Fibroblast of villous mesenchyme (primary cell): ENCODE measurements at regions not wholly inside any gene's neighbourhood (a gene's known extent, or its start where the extent isn't known, plus 50 kb on each side); places are given as distances from the start of the nearest gene placed in this dataset.

ENCODE experiments used
- DNase-seq: peaks from one replicate; pipeline ENCODE4 v3.0.0-alpha.2; 2010; ENCODE audit warnings: low read depth
- H3K4me3 ChIP-seq: 2 replicates; pipeline ENCODE4 v1.5.1; 2011; ENCODE audit warnings: low read depth, mild to moderate bottlenecking, low read length
- TF ChIP-seq, protein P1 (sequence below): IDR thresholded peaks from 2 replicates; pipeline ENCODE4 v1.5.1; 2012; ENCODE audit warnings: low read depth, mild to moderate bottlenecking, low read length; ENCODE audit not compliant: insufficient read depth

DNA sequence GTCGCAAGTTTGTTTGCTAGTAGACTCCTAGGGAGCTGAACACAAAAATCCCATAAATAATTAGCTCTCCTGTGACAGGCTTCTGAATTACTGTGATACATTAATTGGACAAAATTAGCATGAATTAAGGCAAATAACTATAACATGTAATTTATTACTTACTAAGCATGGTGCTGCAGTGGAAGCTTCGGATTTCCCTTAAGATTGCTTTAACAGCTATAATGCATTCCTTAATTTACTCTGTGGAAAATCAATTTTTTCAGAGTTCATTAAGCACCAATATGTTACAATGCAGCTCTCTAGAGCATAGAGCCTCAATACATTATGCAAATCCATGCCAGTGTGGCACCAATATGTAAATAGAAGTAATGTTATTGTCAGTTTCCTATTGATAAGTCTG lies 201.5 kb downstream of the MDFIC start:
- H3K4me3 ChIP-seq = no peak overlapping the region
- DNase-seq = no peak
- TF ChIP-seq, protein P1, sequence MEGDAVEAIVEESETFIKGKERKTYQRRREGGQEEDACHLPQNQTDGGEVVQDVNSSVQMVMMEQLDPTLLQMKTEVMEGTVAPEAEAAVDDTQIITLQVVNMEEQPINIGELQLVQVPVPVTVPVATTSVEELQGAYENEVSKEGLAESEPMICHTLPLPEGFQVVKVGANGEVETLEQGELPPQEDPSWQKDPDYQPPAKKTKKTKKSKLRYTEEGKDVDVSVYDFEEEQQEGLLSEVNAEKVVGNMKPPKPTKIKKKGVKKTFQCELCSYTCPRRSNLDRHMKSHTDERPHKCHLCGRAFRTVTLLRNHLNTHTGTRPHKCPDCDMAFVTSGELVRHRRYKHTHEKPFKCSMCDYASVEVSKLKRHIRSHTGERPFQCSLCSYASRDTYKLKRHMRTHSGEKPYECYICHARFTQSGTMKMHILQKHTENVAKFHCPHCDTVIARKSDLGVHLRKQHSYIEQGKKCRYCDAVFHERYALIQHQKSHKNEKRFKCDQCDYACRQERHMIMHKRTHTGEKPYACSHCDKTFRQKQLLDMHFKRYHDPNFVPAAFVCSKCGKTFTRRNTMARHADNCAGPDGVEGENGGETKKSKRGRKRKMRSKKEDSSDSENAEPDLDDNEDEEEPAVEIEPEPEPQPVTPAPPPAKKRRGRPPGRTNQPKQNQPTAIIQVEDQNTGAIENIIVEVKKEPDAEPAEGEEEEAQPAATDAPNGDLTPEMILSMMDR = no peak

DNA sequence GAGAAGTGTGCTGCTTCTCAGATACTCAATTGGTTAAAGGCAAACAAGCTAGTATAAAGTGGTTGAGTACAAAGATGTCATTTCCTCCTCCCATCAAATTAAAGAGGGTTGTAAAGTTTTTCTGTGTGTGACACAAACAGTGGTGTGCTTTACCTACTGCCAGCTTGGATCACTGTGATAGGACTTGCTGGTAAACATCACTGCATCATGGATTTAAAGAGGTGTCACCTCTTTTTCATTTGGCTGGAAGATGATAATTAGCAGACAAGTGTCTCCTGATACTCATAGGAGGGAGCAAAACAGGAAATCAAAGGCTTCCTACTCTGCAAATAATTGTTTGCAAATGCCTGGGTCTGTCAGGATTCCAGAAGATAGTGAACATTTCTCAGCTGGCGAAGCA lies 200.5 kb downstream of the MDFIC start:
- TF ChIP-seq, protein P1 = no peak
- no peak for DNase-seq
- H3K4me3 ChIP-seq = no peak overlapping the region

DNA sequence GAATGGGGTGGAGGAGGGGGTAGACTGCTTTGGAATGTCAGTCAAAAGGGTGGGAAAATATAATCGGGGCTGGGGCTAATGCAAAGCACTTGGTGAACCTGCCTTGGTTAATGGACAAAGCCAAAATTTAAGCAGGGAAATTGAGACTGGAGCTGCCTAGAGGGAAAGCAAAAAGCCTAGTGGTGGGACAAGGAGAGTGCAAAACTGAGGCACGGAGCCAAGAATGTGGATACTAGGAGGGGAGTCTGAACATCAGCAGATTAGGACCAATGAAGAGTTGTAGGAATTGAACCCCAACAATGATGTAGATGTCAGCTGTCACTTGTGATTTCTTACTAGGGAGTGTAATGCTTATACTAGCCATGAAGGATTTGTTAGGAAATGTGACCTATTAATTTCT lies 195.9 kb downstream of the MDFIC start:
- TF ChIP-seq, protein P1 = no peak
- DNase-seq = no peak
- H3K4me3 ChIP-seq = no peak overlapping the region

DNA sequence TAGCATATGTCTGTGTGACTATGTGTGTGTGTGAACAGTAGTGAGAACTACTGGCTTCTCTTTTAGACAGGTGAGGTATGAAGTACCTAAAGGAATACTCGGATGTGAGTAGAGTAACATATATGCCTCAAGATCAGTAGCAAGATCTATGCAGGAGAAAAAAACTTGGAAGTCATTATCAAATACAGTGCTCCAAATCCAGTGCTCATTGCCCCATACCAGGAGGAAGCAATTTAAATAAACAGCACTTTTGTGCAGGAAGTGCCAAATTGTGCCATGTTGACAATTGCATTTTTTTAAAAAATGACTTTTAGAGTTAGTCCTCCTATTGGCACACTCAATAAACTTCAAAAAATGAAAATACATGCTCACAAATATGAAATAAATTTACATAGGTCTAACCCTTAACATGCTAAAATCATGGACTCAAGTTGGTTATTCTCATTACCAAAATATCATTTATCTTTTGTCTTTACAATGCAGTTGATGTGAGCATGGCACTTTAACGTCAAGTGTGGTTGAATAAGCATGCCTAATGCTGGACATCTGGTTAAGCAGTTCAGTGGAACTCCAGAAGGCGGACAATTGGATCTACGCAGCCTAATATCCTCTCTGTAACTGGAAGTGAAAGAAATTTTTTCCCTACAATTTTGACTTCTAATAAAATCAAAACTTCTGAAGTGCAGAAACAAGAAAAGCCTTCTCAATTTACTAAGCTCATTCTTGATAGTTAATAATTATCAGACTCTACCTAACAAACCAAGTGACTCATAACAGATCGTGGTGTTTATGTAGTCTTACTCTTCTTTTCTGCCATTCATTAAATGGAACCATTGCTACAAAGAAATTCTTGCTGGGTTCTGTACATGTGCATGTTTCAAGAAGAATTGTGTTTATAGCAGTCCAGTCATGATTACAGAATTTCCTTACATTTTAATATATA lies 195.2 kb downstream of the MDFIC start:
- TF ChIP-seq, protein P1 = no peak
- no peak for DNase-seq
- no peak overlapping the region for H3K4me3 ChIP-seq

DNA sequence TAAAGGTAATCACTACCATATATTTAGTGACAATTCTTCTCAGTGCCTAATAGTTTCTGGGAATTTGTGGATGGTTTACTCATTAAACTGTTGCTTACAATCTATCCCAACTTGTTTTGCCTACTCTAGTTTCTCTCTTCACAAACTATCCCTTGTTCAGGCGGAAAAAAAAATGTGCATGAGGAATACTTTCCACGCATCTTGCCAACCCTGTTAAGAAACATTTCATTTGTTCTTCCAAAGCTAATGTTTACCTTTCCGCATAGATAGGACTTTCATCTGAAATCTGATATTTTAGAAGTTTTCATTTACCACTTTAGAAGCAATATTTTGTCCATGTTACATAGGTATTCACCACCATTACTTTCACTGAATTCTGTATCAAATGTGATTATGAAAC lies 191.9 kb downstream of the MDFIC start:
- TF ChIP-seq, protein P1 = no peak
- H3K4me3 ChIP-seq = no peak overlapping the region
- no peak for DNase-seq

DNA sequence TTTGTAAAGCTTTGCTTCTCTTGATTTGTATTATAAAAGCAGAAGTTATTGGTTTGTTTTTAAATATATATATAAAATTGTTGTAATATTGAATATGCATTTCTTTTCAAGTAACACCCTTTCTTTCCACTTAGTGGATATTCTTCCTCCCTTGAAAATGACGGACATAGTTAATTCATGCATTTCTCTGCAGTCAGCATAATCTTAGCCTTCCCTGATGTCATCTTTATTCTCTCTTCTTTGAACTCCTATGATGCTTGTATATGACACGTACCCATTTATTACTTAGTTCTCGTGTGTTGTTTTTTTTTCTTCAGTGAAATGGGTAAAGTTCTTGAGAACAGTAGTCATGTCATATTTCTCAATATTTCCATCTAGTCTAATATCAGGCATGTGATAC lies 191.2 kb downstream of the MDFIC start:
- TF ChIP-seq, protein P1 = no peak
- no peak overlapping the region for H3K4me3 ChIP-seq
- DNase-seq = no peak
